ENCODE measurements at regions not wholly inside any gene's neighbourhood (a gene's known extent, or its start where the extent isn't known, plus 50 kb on each side); places are given as distances from the start of the nearest gene placed in this dataset.

DNA sequence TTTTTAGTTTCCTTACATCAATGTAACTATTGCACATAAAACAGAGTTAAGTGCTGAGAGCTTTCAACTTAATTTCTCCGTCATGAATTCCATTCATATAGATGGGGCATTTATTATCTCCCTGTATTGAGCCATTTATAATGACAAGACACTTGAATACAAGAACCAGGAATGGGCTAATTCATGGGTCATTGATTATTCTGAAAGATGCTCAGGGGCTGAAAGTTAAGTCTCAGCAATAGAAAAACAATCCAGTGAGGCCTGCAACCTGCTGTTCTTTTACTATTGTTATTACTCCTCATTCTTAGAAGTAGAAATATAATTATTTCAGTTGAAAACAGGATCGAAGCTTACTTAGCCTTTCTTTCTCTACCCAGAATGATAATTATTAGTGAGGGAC is 307.7 kb downstream of the MMUT start:
- TF ChIP-seq, protein P1, sequence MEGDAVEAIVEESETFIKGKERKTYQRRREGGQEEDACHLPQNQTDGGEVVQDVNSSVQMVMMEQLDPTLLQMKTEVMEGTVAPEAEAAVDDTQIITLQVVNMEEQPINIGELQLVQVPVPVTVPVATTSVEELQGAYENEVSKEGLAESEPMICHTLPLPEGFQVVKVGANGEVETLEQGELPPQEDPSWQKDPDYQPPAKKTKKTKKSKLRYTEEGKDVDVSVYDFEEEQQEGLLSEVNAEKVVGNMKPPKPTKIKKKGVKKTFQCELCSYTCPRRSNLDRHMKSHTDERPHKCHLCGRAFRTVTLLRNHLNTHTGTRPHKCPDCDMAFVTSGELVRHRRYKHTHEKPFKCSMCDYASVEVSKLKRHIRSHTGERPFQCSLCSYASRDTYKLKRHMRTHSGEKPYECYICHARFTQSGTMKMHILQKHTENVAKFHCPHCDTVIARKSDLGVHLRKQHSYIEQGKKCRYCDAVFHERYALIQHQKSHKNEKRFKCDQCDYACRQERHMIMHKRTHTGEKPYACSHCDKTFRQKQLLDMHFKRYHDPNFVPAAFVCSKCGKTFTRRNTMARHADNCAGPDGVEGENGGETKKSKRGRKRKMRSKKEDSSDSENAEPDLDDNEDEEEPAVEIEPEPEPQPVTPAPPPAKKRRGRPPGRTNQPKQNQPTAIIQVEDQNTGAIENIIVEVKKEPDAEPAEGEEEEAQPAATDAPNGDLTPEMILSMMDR (optimal IDR thresholded peaks at IDR 0.05 in 1 of 3, IDR thresholded peaks at IDR 0.05 in 1 of 3, conservative IDR thresholded peaks at IDR 0.05 in 1 of 3; ENCODE audit: extremely low read depth in 1 of 3, insufficient read depth in 2 of 3, low read length in 3 of 3), result no peak
- TF ChIP-seq EZH2 (IDR thresholded peaks at IDR 0.05; ENCODE audit: low read length), result no peak

Data from keratinocyte (primary cell).